Type B pancreatic cell (in vitro differentiated cells): ENCODE measurements at regions not wholly inside any gene's neighbourhood (a gene's known extent, or its start where the extent isn't known, plus 50 kb on each side); places are given as distances from the start of the nearest gene placed in this dataset.
"Not testable (repeated sequence)": the region's sequence is repeated elsewhere in the genome, so short reads cannot be mapped to it uniquely, and the experiment has no call there.

ENCODE experiments used
- DNase-seq: peaks from one replicate; pipeline ENCODE4 v3.0.0; 2021; ENCODE audit warnings: mixed read lengths; ENCODE audit not compliant: unreplicated experiment; ENCODE audit errors: extremely low spot score
- H3K27ac Mint-ChIP-seq: 2 replicates; pipeline ENCODE4 v1.8.0; 2021; ENCODE audit warnings: mild to moderate bottlenecking, mixed read lengths
- H3K27me3 Mint-ChIP-seq: 2 replicates; pipeline ENCODE4 v1.8.0; 2021; ENCODE audit warnings: mixed read lengths
- H3K36me3 Mint-ChIP-seq: 2 replicates; pipeline ENCODE4 v1.8.0; 2021; ENCODE audit warnings: mixed read lengths
- H3K4me1 Mint-ChIP-seq: one replicate; pipeline ENCODE4 v1.8.0; 2021; ENCODE audit warnings: mixed read lengths; ENCODE audit not compliant: unreplicated experiment
- H3K4me3 Mint-ChIP-seq: 2 replicates; pipeline ENCODE4 v1.8.0; 2021; ENCODE audit warnings: mild to moderate bottlenecking, mixed read lengths
- H3K9me3 Mint-ChIP-seq: 2 replicates; pipeline ENCODE4 v1.8.0; 2021; ENCODE audit warnings: mixed read lengths
- CTCF ChIP-seq: fragments of 200-600 bp; sonication (generic); conservative IDR thresholded peaks from 2 replicates; pipeline ENCODE4 v1.5.0; 2021; ENCODE audit warnings: antibody characterized with exemption, mild to moderate bottlenecking

GRCh38 chr17:72566671-72567484, 446.1 kb downstream of the SOX9 start:
- Mint-ChIP-seq H3K36me3 (peaks cover 24% of the 10 kb centered on the region), H3K4me3 (peak overlapping the region; percentile 72), H3K27me3 (no peaks in the 10 kb centered on the region), H3K4me1 (peaks cover 57% of the 10 kb centered on the region), H3K27ac (peak overlapping the region; percentile 51), H3K9me3 (no peaks in the 10 kb centered on the region)
- no peak for DNase-seq
- TF ChIP-seq CTCF = no peak

GRCh38 chr17:72567774-72568173, 447.0 kb downstream of the SOX9 start:
- peak overlapping the region; percentile 72 for H3K4me3 Mint-ChIP-seq
- H3K4me1 Mint-ChIP-seq = peaks cover 61% of the 10 kb centered on the region
- no peaks in the 10 kb centered on the region for H3K9me3 Mint-ChIP-seq
- H3K36me3 Mint-ChIP-seq = peaks cover 24% of the 10 kb centered on the region
- no peaks in the 10 kb centered on the region for H3K27me3 Mint-ChIP-seq
- no peak for TF ChIP-seq CTCF
- peak overlapping the region; percentile 51 for H3K27ac Mint-ChIP-seq
- DNase-seq = no peak

GRCh38 chr17:72569148-72569946, 448.5 kb downstream of the SOX9 start:
- Mint-ChIP-seq H3K4me1 (peaks cover 59% of the 10 kb centered on the region), H3K36me3 (peaks cover 19% of the 10 kb centered on the region), H3K27ac (peak overlapping the region; percentile 70), H3K27me3 (no peaks in the 10 kb centered on the region), H3K9me3 (no peaks in the 10 kb centered on the region), H3K4me3 (peak overlapping the region; percentile 55)
- TF ChIP-seq CTCF = no peak
- no peak for DNase-seq

GRCh38 chr17:72571813-72572396, 451.1 kb downstream of the SOX9 start:
- Mint-ChIP-seq H3K4me3 (peak overlapping the region; percentile 58), H3K4me1 (peaks cover 68% of the 10 kb centered on the region), H3K27me3 (no peaks in the 10 kb centered on the region), H3K36me3 (peaks cover 5% of the 10 kb centered on the region), H3K9me3 (no peaks in the 10 kb centered on the region), H3K27ac (peak overlapping the region; percentile 77)
- no peak for TF ChIP-seq CTCF
- no peak for DNase-seq

GRCh38 chr17:72572604-72573491, 452.0 kb downstream of the SOX9 start:
- Mint-ChIP-seq H3K9me3 (no peaks in the 10 kb centered on the region), H3K4me1 (peaks cover 68% of the 10 kb centered on the region), H3K36me3 (no peaks in the 10 kb centered on the region), H3K27ac (peak overlapping the region; percentile 77), H3K27me3 (no peaks in the 10 kb centered on the region), H3K4me3 (peak overlapping the region; percentile 35)
- DNase-seq = no peak
- no peak for TF ChIP-seq CTCF

GRCh38 chr17:72573492-72573801, 452.6 kb downstream of the SOX9 start:
- not testable (repeated sequence) for H3K4me3 Mint-ChIP-seq, H3K9me3 Mint-ChIP-seq, H3K36me3 Mint-ChIP-seq, DNase-seq, H3K27me3 Mint-ChIP-seq, H3K27ac Mint-ChIP-seq
- peaks cover 63% of the 10 kb centered on the region for H3K4me1 Mint-ChIP-seq
